ENCODE measurements at regions not wholly inside any gene's neighbourhood (a gene's known extent, or its start where the extent isn't known, plus 50 kb on each side); places are given as distances from the start of the nearest gene placed in this dataset.

GRCh38 chr12:27894309-27894708 lies 78.2 kb downstream of the PTHLH start:
- Histone ChIP-seq H3K4me3 (no peak overlapping the region), H3K4me1 (ENCODE audit: low read depth) (no peaks in the 10 kb centered on the region), H3K9me3 (no peaks in the 10 kb centered on the region), H3K36me3 (ENCODE audit: low read depth) (no peaks in the 10 kb centered on the region)
- DNase-seq, result no peak
- no peak for ATAC-seq
- intact Hi-C loops (cut with DNase I, micrococcal nuclease), result no loop called here
- TF ChIP-seq CTCF (IDR thresholded peaks at IDR 0.05), result no peak

GRCh38 chr12:27879708-27880107 lies 92.8 kb downstream of the PTHLH start:
- H3K36me3 ChIP-seq (ENCODE audit: low read depth), result no peaks in the 10 kb centered on the region
- no peak overlapping the region for H3K4me3 ChIP-seq
- no peak for DNase-seq
- no peaks in the 10 kb centered on the region for H3K4me1 ChIP-seq (ENCODE audit: low read depth)
- intact Hi-C loops (cut with DNase I, micrococcal nuclease), result no loop called here
- no peak for TF ChIP-seq CTCF (IDR thresholded peaks at IDR 0.05)
- no peaks in the 10 kb centered on the region for H3K9me3 ChIP-seq
- ATAC-seq, result no peak

GRCh38 chr12:27875677-27876076 lies 95.6 kb upstream of the MANSC4 start:
- no peaks in the 10 kb centered on the region for H3K9me3 ChIP-seq
- no peak for TF ChIP-seq CTCF (IDR thresholded peaks at IDR 0.05)
- H3K4me3 ChIP-seq, result no peak overlapping the region
- no peaks in the 10 kb centered on the region for H3K36me3 ChIP-seq (ENCODE audit: low read depth)
- intact Hi-C loops (cut with DNase I, micrococcal nuclease), result no loop called here
- DNase-seq, result no peak
- ATAC-seq, result no peak
- H3K4me1 ChIP-seq (ENCODE audit: low read depth), result no peaks in the 10 kb centered on the region

- Histone ChIP-seq H3K9me3 (no peaks in the 10 kb centered on the region), H3K4me1 (ENCODE audit: low read depth) (no peaks in the 10 kb centered on the region), H3K36me3 (ENCODE audit: low read depth) (no peaks in the 10 kb centered on the region), H3K4me3 (no peak overlapping the region)
- intact Hi-C loops (cut with DNase I, micrococcal nuclease), result no loop called here
- ATAC-seq (no peak), DNase-seq (no peak)
- no peak for TF ChIP-seq CTCF (IDR thresholded peaks at IDR 0.05)
These were observed 93.0 kb upstream of the MANSC4 start for GRCh38 chr12:27873010-27873409.

- no peak for ATAC-seq
- H3K4me3 ChIP-seq, result no peak overlapping the region
- no peak for DNase-seq
- no peaks in the 10 kb centered on the region for H3K36me3 ChIP-seq (ENCODE audit: low read depth)
- no peaks in the 10 kb centered on the region for H3K9me3 ChIP-seq
- H3K4me1 ChIP-seq (ENCODE audit: low read depth), result no peaks in the 10 kb centered on the region
- intact Hi-C loops (cut with DNase I, micrococcal nuclease), result no loop called here
- no peak for TF ChIP-seq CTCF (IDR thresholded peaks at IDR 0.05)
These were observed 91.9 kb upstream of the MANSC4 start for GRCh38 chr12:27871946-27872345.

- ATAC-seq (no peak), DNase-seq (no peak)
- intact Hi-C loops (cut with DNase I, micrococcal nuclease), result no loop called here
- no peaks in the 10 kb centered on the region for H3K36me3 ChIP-seq (ENCODE audit: low read depth)
- TF ChIP-seq CTCF (IDR thresholded peaks at IDR 0.05), result no peak
- H3K9me3 ChIP-seq, result no peaks in the 10 kb centered on the region
- no peak overlapping the region for H3K4me3 ChIP-seq
- H3K4me1 ChIP-seq (ENCODE audit: low read depth), result no peaks in the 10 kb centered on the region
These were observed 90.9 kb upstream of the MANSC4 start for GRCh38 chr12:27870939-27871338.
